ENCODE measurements at regions not wholly inside any gene's neighbourhood (a gene's known extent, or its start where the extent isn't known, plus 50 kb on each side); places are given as distances from the start of the nearest gene placed in this dataset.

DNA sequence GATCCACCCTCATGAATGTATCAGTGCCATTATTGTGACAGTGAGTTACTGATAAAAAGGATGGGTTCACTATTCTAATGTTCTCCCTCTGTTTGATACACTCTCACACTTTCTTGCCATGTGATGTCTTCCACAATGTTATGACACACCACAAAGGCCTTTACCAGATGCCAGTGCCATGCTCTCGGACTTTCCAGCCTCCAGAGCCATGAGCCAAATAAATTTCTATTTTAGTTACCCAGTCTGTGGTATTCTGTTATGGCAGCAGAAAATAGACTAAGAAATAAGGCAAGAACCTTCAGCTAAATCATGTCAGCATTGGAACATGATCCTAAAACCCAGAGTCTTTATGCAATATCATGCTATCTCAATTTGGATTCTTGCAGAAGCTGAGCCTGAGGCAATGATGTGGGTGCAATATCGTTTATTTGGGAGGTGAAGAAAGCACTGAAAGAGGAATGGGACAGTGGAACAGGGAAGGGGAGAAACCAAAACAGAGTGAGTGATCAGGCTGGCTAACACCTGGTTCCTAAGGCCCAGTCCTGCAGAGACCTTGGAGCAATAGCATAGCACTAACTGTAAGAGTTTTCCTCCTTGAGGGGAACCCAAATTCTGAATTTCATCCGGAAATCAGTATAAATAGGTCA lies 130.4 kb upstream of the LRFN2 start:
- no peak for TF ChIP-seq MTA1 (IDR thresholded peaks at IDR 0.05; ENCODE audit: borderline replicate concordance)
- no peak for TF ChIP-seq NCOR1 (IDR thresholded peaks at IDR 0.05)
- TF ChIP-seq MAFK (IDR thresholded peaks at IDR 0.05; ENCODE audit: low read length), result no peak
- TF ChIP-seq SMAD1 (IDR thresholded peaks at IDR 0.05; ENCODE audit: low read depth, low read length, partially characterized antibody), result no peak
- TF ChIP-seq GTF2E2 (tag; IDR thresholded peaks at IDR 0.05), result no peak
- no peak for TF ChIP-seq MXI1 (IDR thresholded peaks at IDR 0.05; ENCODE audit: low read depth, low read length)
- TF ChIP-seq JUNB (CRISPR knock-in tag; conservative IDR thresholded peaks at IDR 0.05), result no peak
- no peak for TF ChIP-seq FOXA1 (IDR thresholded peaks at IDR 0.05; ENCODE audit: borderline replicate concordance)
- TF ChIP-seq PHF21A (IDR thresholded peaks at IDR 0.05; ENCODE audit: borderline replicate concordance, low read depth), result no peak
